Endothelial cell of umbilical vein (primary cell): ENCODE measurements at regions not wholly inside any gene's neighbourhood (a gene's known extent, or its start where the extent isn't known, plus 50 kb on each side); places are given as distances from the start of the nearest gene placed in this dataset.

Experiments
- BruUV-seq: library from RNA; stranded (reverse); fragments of 400-500 nt; replicated peaks from 2 replicates; lab custom pipeline; 2021; lab: Mats Ljungman, UMichigan
- CTCF ChIA-PET: fragments of 300-600, 350-600 bp; sonication (Branson Sonifier 250); formaldehyde crosslinking; loops from one replicate; lab custom pipeline; 2021; ENCODE audit warnings: antibody characterized with exemption, inconsistent platforms; lab: Charles Lee
- POLR2A ChIA-PET: fragments of 300-600, 350-600 bp; sonication (Branson Sonifier 250); formaldehyde crosslinking; loops from one replicate; lab custom pipeline; 2021; ENCODE audit warnings: antibody characterized with exemption, inconsistent platforms; lab: Charles Lee
- DNase-seq: peaks from one replicate; pipeline ENCODE4 v3.0.0-alpha.2; 2011; ENCODE audit warnings: low read depth, low spot score
- FAIRE-seq: peaks from 2 replicates; lab custom pipeline; 2011; peaks lifted over from hg19 to GRCh38; lab: Jason Lieb, UNC
- H2AFZ ChIP-seq: 2 replicates; pipeline ENCODE4 v1.6.0; 2012; ENCODE audit warnings: low read depth, low read length, control low read depth, inconsistent platforms
- H3K27ac ChIP-seq: 2 replicates; pipeline ENCODE4 v1.5.1; 2011; ENCODE audit warnings: low read depth, mild to moderate bottlenecking, control low read depth, low read length, moderate library complexity; ENCODE audit not compliant: insufficient read depth
- H3K27me3 ChIP-seq, 2 experiments: 2 replicates each; pipeline versions ENCODE4 v1.6.0 to v1.6.1; 2011; ENCODE audit warnings: low read length in 2 of 2, mixed read lengths in 1 of 2; ENCODE audit not compliant: control insufficient read depth in 2 of 2, insufficient read depth in 2 of 2
- H3K36me3 ChIP-seq, 2 experiments: 2 replicates in 1 of 2; 3 replicates in 1 of 2; pipeline ENCODE4 v1.5.1; 2011; ENCODE audit warnings: low read length in 2 of 2, mild to moderate bottlenecking in 1 of 2, moderate library complexity in 1 of 2; ENCODE audit not compliant: control insufficient read depth in 2 of 2, insufficient read depth in 2 of 2; ENCODE audit errors: extremely low read depth in 1 of 2
- H3K4me1 ChIP-seq: 3 replicates; pipeline ENCODE4 v1.5.1; 2011; ENCODE audit warnings: mild to moderate bottlenecking, low read length; ENCODE audit not compliant: control insufficient read depth, insufficient read depth; ENCODE audit errors: extremely low read depth
- H3K4me2 ChIP-seq: 2 replicates; pipeline ENCODE4 v1.6.1; 2011; ENCODE audit warnings: low read length, control low read depth, mixed read lengths; ENCODE audit not compliant: insufficient read depth
- H3K4me3 ChIP-seq, 3 experiments: fragments of 200-600 bp in 1 of 3; sonication (generic), shearing (Covaris generic) in 1 of 3; replicated peaks in 1 of 3; 2 replicates each; pipeline ENCODE4 v1.5.1; 2011 to 2016; ENCODE audit warnings: control low read depth in 3 of 3, low read length in 3 of 3, mild to moderate bottlenecking in 2 of 3, inconsistent platforms in 1 of 3, low read depth in 1 of 3, moderate library complexity in 1 of 3; ENCODE audit not compliant: insufficient read depth in 1 of 3
- H3K79me2 ChIP-seq: 2 replicates; pipeline ENCODE4 v1.6.0; 2012; ENCODE audit warnings: low read length, inconsistent platforms; ENCODE audit not compliant: control insufficient read depth, insufficient read depth
- H3K9ac ChIP-seq: replicated peaks from 2 replicates; pipeline ENCODE3; 2011; ENCODE audit warnings: low read length, control low read depth; ENCODE audit not compliant: insufficient read depth; ENCODE audit errors: extremely low read depth
- H3K9me1 ChIP-seq: replicated peaks from 3 replicates; pipeline ENCODE4 v1.6.0; 2011; ENCODE audit warnings: mild to moderate bottlenecking, low read length; ENCODE audit not compliant: control insufficient read depth, insufficient read depth; ENCODE audit errors: extremely low read depth
- H3K9me3 ChIP-seq: replicated peaks from 2 replicates; pipeline ENCODE4 v1.5.1; 2012; ENCODE audit warnings: low read length, inconsistent platforms; ENCODE audit not compliant: control insufficient read depth, insufficient read depth
- H4K20me1 ChIP-seq: replicated peaks from 2 replicates; pipeline ENCODE3; 2011; ENCODE audit warnings: mild to moderate bottlenecking, low read length; ENCODE audit not compliant: control insufficient read depth, insufficient read depth; ENCODE audit errors: extremely low read depth
- EZH2 ChIP-seq: IDR thresholded peaks from 2 replicates; pipeline ENCODE4 v1.6.1; 2012; ENCODE audit warnings: borderline replicate concordance, low read depth, mild to moderate bottlenecking, moderate library complexity, low read length, inconsistent platforms; ENCODE audit not compliant: severe bottlenecking
- FOS ChIP-seq: IDR thresholded peaks from 2 replicates; pipeline ENCODE4 v1.6.1; 2011; ENCODE audit warnings: mild to moderate bottlenecking, low read length, moderate library complexity, borderline replicate concordance; ENCODE audit not compliant: insufficient read depth
- GATA2 ChIP-seq: IDR thresholded peaks from 2 replicates; pipeline ENCODE4 v1.7.0; 2011; ENCODE audit warnings: low read depth, mild to moderate bottlenecking, moderate library complexity, mixed read lengths, low read length; ENCODE audit not compliant: insufficient read length, insufficient read depth
- JUN ChIP-seq: IDR thresholded peaks from 2 replicates; pipeline ENCODE4 v1.6.1; 2011; ENCODE audit warnings: borderline replicate concordance, low read depth; ENCODE audit not compliant: insufficient read length, insufficient read depth
- MYC ChIP-seq: IDR thresholded peaks from one replicate; pipeline ENCODE4 v1.6.1; 2011; ENCODE audit warnings: mild to moderate bottlenecking, low read depth, low read length
- POLR2A ChIP-seq: IDR thresholded peaks from 2 replicates; pipeline ENCODE4 v1.6.1; 2012; ENCODE audit warnings: low read depth, mild to moderate bottlenecking, control low read depth, low read length
- POLR2AphosphoS5 ChIP-seq: IDR thresholded peaks from 2 replicates; pipeline ENCODE4 v1.6.1; 2012; ENCODE audit warnings: low read depth, mild to moderate bottlenecking, control low read depth, low read length, moderate library complexity; ENCODE audit not compliant: insufficient read depth
- dilution Hi-C: fragments of 300-500 bp; cut with MboI; formaldehyde crosslinking; loops from one replicate; pipeline ENCODE4 v1.15.0; 2019; ENCODE audit warnings: low sequenced_read_pairs; ENCODE audit not compliant: extremely low pct_ligation_motif_present
- intact Hi-C: fragments of 100-400 bp; cut with micrococcal nuclease; formaldehyde crosslinking; loops from one replicate; pipeline ENCODE4 v1.10.0; 2022
- TF ChIP-seq, protein P1 (sequence below), 2 donors: IDR thresholded peaks; 1 replicate in 1 of 2; 2 replicates in 1 of 2; pipeline ENCODE4 v1.5.1; 2011; ENCODE audit warnings: low read length in 2 of 2, mild to moderate bottlenecking in 2 of 2, moderate library complexity in 2 of 2, control low read depth in 1 of 2, inconsistent platforms in 1 of 2, low read depth in 1 of 2; ENCODE audit not compliant: insufficient read depth in 1 of 2; ENCODE audit errors: extremely low read depth in 1 of 2
- TF ChIP-seq, protein P2 (sequence below): IDR thresholded peaks from 2 replicates; pipeline ENCODE4 v1.6.1; 2011; ENCODE audit not compliant: insufficient read depth, insufficient read length

DNA sequence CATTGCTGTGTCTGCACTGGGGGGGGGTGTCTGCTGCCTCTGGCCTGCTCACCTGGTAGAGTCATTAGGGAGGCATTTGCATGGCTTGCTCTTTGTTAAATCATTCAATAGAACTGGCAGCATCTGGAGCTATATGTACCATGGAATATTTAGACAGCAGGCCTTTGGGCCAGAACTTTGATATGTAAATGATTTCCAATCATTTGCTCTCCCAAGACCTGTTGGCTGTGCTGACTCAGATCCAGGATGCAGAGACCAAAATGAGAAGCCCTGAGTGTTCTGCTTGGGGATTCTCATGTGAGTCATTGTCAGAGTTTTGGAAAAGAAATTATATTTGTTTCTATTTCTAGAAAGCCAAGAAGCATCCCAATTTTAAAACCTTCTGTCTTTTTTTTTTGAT lies 257.6 kb upstream of the IGFBP3 start:
- Histone ChIP-seq H4K20me1 (no peaks in the 10 kb centered on the region), H3K4me1 (no peaks in the 10 kb centered on the region), H2AFZ (no peak overlapping the region), H3K27ac (no peak overlapping the region), H3K79me2 (no peaks in the 10 kb centered on the region), H3K9me1 (no peaks in the 10 kb centered on the region), H3K9me3 (no peaks in the 10 kb centered on the region), H3K36me3 (no peaks in the 10 kb centered on the region), H3K9ac (no peak overlapping the region), H3K27me3 (no peaks in the 10 kb centered on the region), H3K4me3 (no peak overlapping the region), H3K4me2 (no peak overlapping the region)
- BruUV-seq = no TSS peak
- TF ChIP-seq FOS = no peak
- TF ChIP-seq, protein P1, sequence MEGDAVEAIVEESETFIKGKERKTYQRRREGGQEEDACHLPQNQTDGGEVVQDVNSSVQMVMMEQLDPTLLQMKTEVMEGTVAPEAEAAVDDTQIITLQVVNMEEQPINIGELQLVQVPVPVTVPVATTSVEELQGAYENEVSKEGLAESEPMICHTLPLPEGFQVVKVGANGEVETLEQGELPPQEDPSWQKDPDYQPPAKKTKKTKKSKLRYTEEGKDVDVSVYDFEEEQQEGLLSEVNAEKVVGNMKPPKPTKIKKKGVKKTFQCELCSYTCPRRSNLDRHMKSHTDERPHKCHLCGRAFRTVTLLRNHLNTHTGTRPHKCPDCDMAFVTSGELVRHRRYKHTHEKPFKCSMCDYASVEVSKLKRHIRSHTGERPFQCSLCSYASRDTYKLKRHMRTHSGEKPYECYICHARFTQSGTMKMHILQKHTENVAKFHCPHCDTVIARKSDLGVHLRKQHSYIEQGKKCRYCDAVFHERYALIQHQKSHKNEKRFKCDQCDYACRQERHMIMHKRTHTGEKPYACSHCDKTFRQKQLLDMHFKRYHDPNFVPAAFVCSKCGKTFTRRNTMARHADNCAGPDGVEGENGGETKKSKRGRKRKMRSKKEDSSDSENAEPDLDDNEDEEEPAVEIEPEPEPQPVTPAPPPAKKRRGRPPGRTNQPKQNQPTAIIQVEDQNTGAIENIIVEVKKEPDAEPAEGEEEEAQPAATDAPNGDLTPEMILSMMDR (IDR thresholded peaks at IDR 0.05; ENCODE audit: extremely low read depth in 1 of 2, insufficient read depth in 1 of 2, low read depth in 1 of 2, low read length in 2 of 2) = no peak
- no peak for TF ChIP-seq JUN
- no peak for TF ChIP-seq GATA2
- TF ChIP-seq, protein P2, sequence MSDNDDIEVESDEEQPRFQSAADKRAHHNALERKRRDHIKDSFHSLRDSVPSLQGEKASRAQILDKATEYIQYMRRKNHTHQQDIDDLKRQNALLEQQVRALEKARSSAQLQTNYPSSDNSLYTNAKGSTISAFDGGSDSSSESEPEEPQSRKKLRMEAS = no peak
- no peak for TF ChIP-seq POLR2A
- no peak for TF ChIP-seq POLR2AphosphoS5
- FAIRE-seq (no peak), DNase-seq (no peak)
- ChIA-PET CTCF (no interaction called here), POLR2A (no interaction called here)
- dilution Hi-C loops (no loop called here), intact Hi-C loops (no loop called here)

DNA sequence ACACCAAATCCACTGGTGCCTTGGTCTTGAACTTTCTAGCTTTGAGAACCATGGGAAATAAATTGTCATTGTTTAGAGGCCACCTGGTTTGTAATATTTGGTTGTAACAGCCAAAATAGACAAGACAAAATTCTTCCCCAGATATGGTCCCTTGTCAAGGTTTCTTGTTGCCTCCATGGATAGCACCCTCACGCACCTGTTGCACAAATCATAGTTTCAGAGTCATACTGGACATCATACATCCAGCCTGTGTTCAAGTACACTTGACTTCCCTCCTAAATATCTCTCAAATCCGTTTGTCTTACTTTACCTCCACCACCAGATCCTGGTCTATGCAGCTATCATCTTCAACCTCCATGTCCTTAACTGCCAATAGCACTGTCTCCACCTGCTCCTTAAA lies 256.7 kb upstream of the IGFBP3 start:
- TF ChIP-seq, protein P2 = no peak
- no peak for TF ChIP-seq POLR2AphosphoS5
- TF ChIP-seq MYC = no peak
- TF ChIP-seq, protein P1 (IDR thresholded peaks at IDR 0.05; ENCODE audit: extremely low read depth in 1 of 2, insufficient read depth in 1 of 2, low read depth in 1 of 2, low read length in 2 of 2) = no peak
- no peak for TF ChIP-seq GATA2
- TF ChIP-seq POLR2A = no peak
- no peak for TF ChIP-seq EZH2
- TF ChIP-seq FOS = no peak
- TF ChIP-seq JUN = no peak

More for the DNA sequence above, 256.7 kb upstream of the IGFBP3 start:
- FAIRE-seq = no peak
- intact Hi-C loops (no loop called here), dilution Hi-C loops (no loop called here)
- no peaks in the 10 kb centered on the region for H4K20me1 ChIP-seq
- H3K36me3 ChIP-seq = no peaks in the 10 kb centered on the region
- no peak overlapping the region for H2AFZ ChIP-seq
- no peak overlapping the region for H3K4me3 ChIP-seq
- H3K4me2 ChIP-seq = no peak overlapping the region
- H3K9ac ChIP-seq = no peak overlapping the region
- H3K79me2 ChIP-seq = no peaks in the 10 kb centered on the region
- DNase-seq = no peak
- ChIA-PET CTCF (no interaction called here), POLR2A (no interaction called here)
- H3K27ac ChIP-seq = no peak overlapping the region
- H3K27me3 ChIP-seq = no peaks in the 10 kb centered on the region
- no TSS peak for BruUV-seq
- H3K4me1 ChIP-seq = no peaks in the 10 kb centered on the region
- no peaks in the 10 kb centered on the region for H3K9me3 ChIP-seq
- no peaks in the 10 kb centered on the region for H3K9me1 ChIP-seq
